Mesendoderm (in vitro differentiated cells): ENCODE measurements at regions not wholly inside any gene's neighbourhood (a gene's known extent, or its start where the extent isn't known, plus 50 kb on each side); places are given as distances from the start of the nearest gene placed in this dataset.

ENCODE experiments used
- DNase-seq: peaks from one replicate; pipeline ENCODE4 v3.0.0; 2013
- H2AK5ac ChIP-seq: 2 replicates; pipeline ENCODE4 v1.6.1; 2013; ENCODE audit warnings: low read length, inconsistent platforms
- H2BK120ac ChIP-seq: 2 replicates; pipeline ENCODE4 v1.6.1; 2013; ENCODE audit warnings: low read depth, mild to moderate bottlenecking, low read length, moderate library complexity, mixed read lengths
- H2BK15ac ChIP-seq: replicated peaks from 2 replicates; pipeline ENCODE4 v1.6.1; 2013; ENCODE audit warnings: low read depth, mild to moderate bottlenecking, moderate library complexity
- H2BK5ac ChIP-seq: 2 replicates; pipeline ENCODE4 v1.6.1; 2013; ENCODE audit warnings: low read length, inconsistent platforms
- H3K18ac ChIP-seq: 2 replicates; pipeline ENCODE4 v1.6.1; 2013; ENCODE audit warnings: mild to moderate bottlenecking, low read length, mixed read lengths
- H3K23ac ChIP-seq: one replicate; pipeline ENCODE4 v1.6.1; 2013; ENCODE audit warnings: low read length
- H3K27ac ChIP-seq: 2 replicates; pipeline ENCODE4 v1.5.1; 2013; ENCODE audit warnings: low read depth, mild to moderate bottlenecking, inconsistent platforms, low read length, moderate library complexity
- H3K27me3 ChIP-seq: 2 replicates; pipeline ENCODE4 v1.6.1; 2013; ENCODE audit warnings: low read length, control low read depth, mild to moderate bottlenecking, inconsistent platforms; ENCODE audit not compliant: insufficient read depth, poor library complexity
- H3K36me3 ChIP-seq: 2 replicates; pipeline ENCODE4 v1.6.1; 2013; ENCODE audit warnings: low read length, inconsistent platforms; ENCODE audit not compliant: control insufficient read depth, insufficient read depth
- H3K4ac ChIP-seq: one replicate; pipeline ENCODE4 v1.6.1; 2013; ENCODE audit warnings: low read depth, mild to moderate bottlenecking, low read length, moderate library complexity
- H3K4me1 ChIP-seq: 2 replicates; pipeline ENCODE4 v1.6.1; 2013; ENCODE audit warnings: low read depth, low read length, inconsistent platforms; ENCODE audit not compliant: control insufficient read depth
- H3K4me2 ChIP-seq: 2 replicates; pipeline ENCODE4 v1.6.1; 2013; ENCODE audit warnings: low read length
- H3K4me3 ChIP-seq: 2 replicates; pipeline ENCODE4 v1.5.1; 2013; ENCODE audit warnings: mild to moderate bottlenecking, low read length
- H3K56ac ChIP-seq: one replicate; pipeline ENCODE4 v1.6.1; 2013; ENCODE audit warnings: low read length
- H3K79me1 ChIP-seq: 2 replicates; pipeline ENCODE4 v1.6.1; 2013; ENCODE audit warnings: low read length, inconsistent platforms
- H3K79me2 ChIP-seq: 2 replicates; pipeline ENCODE4 v1.6.1; 2013; ENCODE audit warnings: mild to moderate bottlenecking, low read length; ENCODE audit not compliant: control insufficient read depth, insufficient read depth
- H3K9ac ChIP-seq: 2 replicates; pipeline ENCODE4 v1.6.1; 2013; ENCODE audit warnings: low read length, inconsistent platforms
- H4K5ac ChIP-seq: one replicate; pipeline ENCODE4 v1.6.1; 2013; ENCODE audit warnings: low read length
- H4K8ac ChIP-seq: one replicate; pipeline ENCODE4 v1.6.1; 2013; ENCODE audit warnings: low read depth, mild to moderate bottlenecking, control low read depth, low read length, moderate library complexity
- WGBS: extraction: QIAGEN DNeasy Blood & Tissue Kit; methylation state at CpG from one replicate; pipeline ENCODE4 v1.1.7; 2013; ENCODE audit warnings: low lambda C conversion rate, missing lambda C conversion rate; ENCODE audit not compliant: insufficient coverage; ENCODE audit errors: extremely low coverage; 5-methylcytosine and 5-hydroxymethylcytosine counted together

- Histone ChIP-seq H3K4me1 (no peaks in the 10 kb centered on the region), H4K8ac (no peak overlapping the region), H3K79me1 (no peaks in the 10 kb centered on the region), H2BK15ac (no peak overlapping the region), H3K23ac (no peak overlapping the region), H3K4me3 (no peak overlapping the region), H3K9ac (no peak overlapping the region), H3K4me2 (no peak overlapping the region), H4K5ac (no peak overlapping the region), H3K27me3 (no peaks in the 10 kb centered on the region), H3K27ac (no peak overlapping the region), H2BK5ac (no peak overlapping the region), H3K4ac (no peak overlapping the region), H3K18ac (no peak overlapping the region), H3K56ac (no peak overlapping the region), H2BK120ac (no peak overlapping the region), H3K36me3 (no peaks in the 10 kb centered on the region), H3K79me2 (no peaks in the 10 kb centered on the region), H2AK5ac (no peak overlapping the region)
- no CpG with 5 or more reads among the region's 3 CpGs for WGBS
- DNase-seq = peak; percentile 77
Measured at GRCh38 chr6:104281370-104281769, 578.3 kb downstream of the HACE1 start.

DNA sequence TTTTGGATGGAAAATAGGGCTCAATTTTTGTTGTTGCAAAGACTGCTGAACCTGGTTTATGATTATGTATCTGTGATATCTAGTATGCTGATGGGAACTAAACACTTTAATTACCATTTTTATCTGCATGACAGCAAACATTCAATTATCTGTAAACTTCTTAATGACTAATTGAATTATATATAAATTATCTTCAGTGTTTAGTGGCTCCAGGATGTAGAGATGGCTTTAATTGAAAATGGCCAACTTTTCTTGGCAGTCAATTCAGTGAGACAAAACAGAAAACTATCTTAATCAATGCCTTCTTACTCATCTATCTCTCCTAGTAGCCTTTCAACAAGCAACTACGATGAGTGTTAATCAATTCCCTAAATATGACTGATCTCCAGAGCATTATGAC is 591.3 kb downstream of the HACE1 start:
- Histone ChIP-seq H3K4me1 (no peaks in the 10 kb centered on the region), H4K8ac (no peak overlapping the region), H3K4me3 (no peak overlapping the region), H2BK120ac (no peak overlapping the region), H3K27ac (no peak overlapping the region), H3K4me2 (no peak overlapping the region), H3K4ac (no peak overlapping the region), H3K9ac (no peak overlapping the region), H4K5ac (no peak overlapping the region), H2BK5ac (no peak overlapping the region), H2AK5ac (no peak overlapping the region), H3K23ac (no peak overlapping the region), H3K79me1 (no peaks in the 10 kb centered on the region), H2BK15ac (no peak overlapping the region), H3K56ac (no peak overlapping the region), H3K18ac (no peak overlapping the region), H3K27me3 (no peaks in the 10 kb centered on the region), H3K79me2 (no peaks in the 10 kb centered on the region), H3K36me3 (no peaks in the 10 kb centered on the region)
- WGBS = no CpG with 5 or more reads among the region's 1 CpG
- no peak for DNase-seq

DNA sequence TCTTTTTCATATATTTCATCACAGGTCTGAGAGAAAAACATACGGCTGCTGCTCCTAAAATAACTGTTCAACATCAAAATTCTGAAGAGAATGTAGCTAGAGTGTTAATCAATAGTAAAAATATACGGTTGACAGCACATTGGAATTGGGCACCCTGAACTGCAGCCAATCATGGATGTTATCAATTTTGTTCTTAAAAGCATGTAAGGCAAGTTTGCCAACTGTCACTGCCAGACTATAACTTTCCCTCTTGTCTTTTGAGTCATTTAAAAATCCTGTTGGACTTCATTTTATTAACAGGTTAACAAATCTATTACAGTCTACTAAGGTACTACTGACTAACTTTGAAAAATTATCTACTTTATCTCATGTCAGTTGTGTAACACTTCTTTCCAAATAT is 592.8 kb downstream of the HACE1 start:
- no peak overlapping the region for H2BK120ac ChIP-seq
- H3K9ac ChIP-seq = no peak overlapping the region
- H3K23ac ChIP-seq = no peak overlapping the region
- H3K4me3 ChIP-seq = no peak overlapping the region
- H3K4ac ChIP-seq = no peak overlapping the region
- H4K8ac ChIP-seq = no peak overlapping the region
- H3K27ac ChIP-seq = no peak overlapping the region
- no peak overlapping the region for H2AK5ac ChIP-seq
- no peak for DNase-seq
- no peaks in the 10 kb centered on the region for H3K27me3 ChIP-seq
- no peak overlapping the region for H2BK15ac ChIP-seq
- no peak overlapping the region for H3K4me2 ChIP-seq
- no peak overlapping the region for H4K5ac ChIP-seq
- no peak overlapping the region for H3K18ac ChIP-seq
- H3K79me1 ChIP-seq = no peaks in the 10 kb centered on the region
- no peak overlapping the region for H2BK5ac ChIP-seq
- H3K36me3 ChIP-seq = no peaks in the 10 kb centered on the region
- no peak overlapping the region for H3K56ac ChIP-seq
- WGBS = no CpG with 5 or more reads among the region's 2 CpGs
- H3K79me2 ChIP-seq = no peaks in the 10 kb centered on the region
- no peaks in the 10 kb centered on the region for H3K4me1 ChIP-seq

GRCh38 chr6:104256646-104257045 is 603.1 kb downstream of the HACE1 start:
- Histone ChIP-seq H3K79me2 (no peaks in the 10 kb centered on the region), H3K9ac (no peak overlapping the region), H3K18ac (no peak overlapping the region), H4K5ac (no peak overlapping the region), H3K4me1 (no peaks in the 10 kb centered on the region), H3K27me3 (no peaks in the 10 kb centered on the region), H2AK5ac (no peak overlapping the region), H3K4ac (no peak overlapping the region), H3K4me2 (no peak overlapping the region), H3K36me3 (no peaks in the 10 kb centered on the region), H3K27ac (no peak overlapping the region), H3K23ac (no peak overlapping the region), H3K4me3 (no peak overlapping the region), H2BK15ac (no peak overlapping the region), H2BK5ac (no peak overlapping the region), H2BK120ac (no peak overlapping the region), H3K56ac (no peak overlapping the region), H4K8ac (no peak overlapping the region), H3K79me1 (no peaks in the 10 kb centered on the region)
- no CpG with 5 or more reads among the region's 3 CpGs for WGBS
- no peak for DNase-seq

DNA sequence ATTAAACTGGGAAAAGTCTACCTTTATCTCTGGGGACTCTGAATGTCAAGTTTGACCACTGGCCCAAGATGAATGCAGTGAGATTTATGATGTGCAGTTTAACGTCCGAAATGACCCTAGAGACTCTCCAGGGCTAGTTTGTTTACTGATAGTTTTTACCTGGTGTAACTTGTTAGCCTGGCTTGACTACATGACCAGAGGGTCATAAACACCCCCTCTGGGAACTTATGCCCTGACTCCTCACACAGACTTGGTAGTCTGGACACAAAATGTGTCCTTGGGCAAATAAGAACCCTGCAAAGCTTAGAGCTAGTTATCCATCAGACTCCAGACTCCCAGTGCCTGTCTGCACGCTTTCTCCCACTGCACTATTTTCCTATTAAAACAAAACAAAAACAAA is 606.5 kb downstream of the HACE1 start:
- Histone ChIP-seq H4K5ac (no peak overlapping the region), H3K4ac (no peak overlapping the region), H2BK5ac (no peak overlapping the region), H3K79me1 (no peaks in the 10 kb centered on the region), H3K36me3 (no peaks in the 10 kb centered on the region), H3K27ac (no peak overlapping the region), H3K56ac (no peak overlapping the region), H3K23ac (no peak overlapping the region), H3K4me1 (no peaks in the 10 kb centered on the region), H3K4me3 (no peak overlapping the region), H2BK15ac (no peak overlapping the region), H3K27me3 (no peaks in the 10 kb centered on the region), H3K18ac (no peak overlapping the region), H3K9ac (no peak overlapping the region), H4K8ac (no peak overlapping the region), H2AK5ac (no peak overlapping the region), H3K79me2 (no peaks in the 10 kb centered on the region), H2BK120ac (no peak overlapping the region), H3K4me2 (no peak overlapping the region)
- no CpG with 5 or more reads among the region's 3 CpGs for WGBS
- DNase-seq = no peak

DNA sequence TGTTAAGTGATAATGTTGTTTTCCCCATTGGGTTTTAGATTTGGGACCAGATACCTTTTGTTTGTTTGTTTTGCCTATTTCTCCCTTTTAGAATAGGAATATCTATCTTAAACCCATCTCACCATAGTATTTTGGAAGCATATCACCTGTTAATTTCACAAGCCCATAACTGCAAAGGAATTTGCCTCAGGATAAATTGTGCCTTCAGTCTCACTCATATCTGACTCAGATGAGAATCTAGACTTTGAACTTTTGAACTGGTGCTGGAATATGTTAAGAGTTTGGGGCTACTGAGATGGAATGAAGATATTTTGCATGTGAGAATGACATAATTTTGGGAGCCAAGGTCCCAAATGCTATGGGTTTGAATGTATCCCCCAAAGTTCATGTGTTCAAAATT is 607.4 kb downstream of the HACE1 start:
- Histone ChIP-seq H3K23ac (no peak overlapping the region), H3K4me3 (no peak overlapping the region), H3K36me3 (no peaks in the 10 kb centered on the region), H2AK5ac (no peak overlapping the region), H3K27me3 (no peaks in the 10 kb centered on the region), H4K8ac (no peak overlapping the region), H3K79me2 (no peaks in the 10 kb centered on the region), H3K4me2 (no peak overlapping the region), H3K27ac (no peak overlapping the region), H2BK15ac (no peak overlapping the region), H3K4ac (no peak overlapping the region), H3K79me1 (no peaks in the 10 kb centered on the region), H3K56ac (no peak overlapping the region), H3K9ac (no peak overlapping the region), H2BK5ac (no peak overlapping the region), H2BK120ac (no peak overlapping the region), H3K18ac (no peak overlapping the region), H4K5ac (no peak overlapping the region), H3K4me1 (no peaks in the 10 kb centered on the region)
- DNase-seq = no peak
